ENCODE measurements at regions not wholly inside any gene's neighbourhood (a gene's known extent, or its start where the extent isn't known, plus 50 kb on each side); places are given as distances from the start of the nearest gene placed in this dataset.

- DNase-seq (ENCODE audit: low read depth) = no peak
These were observed 97.9 kb upstream of the PFN2 start for GRCh38 chr3:150068440-150069153.

GRCh38 chr3:150067561-150067960 is 96.9 kb upstream of the PFN2 start:
- no peak for DNase-seq (ENCODE audit: low read depth)

- DNase-seq (ENCODE audit: low read depth) = no peak
These were observed 94.3 kb upstream of the PFN2 start for GRCh38 chr3:150064971-150065370.

GRCh38 chr3:150063237-150063636 is 92.5 kb upstream of the PFN2 start:
- DNase-seq (ENCODE audit: low read depth) = no peak

- DNase-seq (ENCODE audit: low read depth) = peak; percentile 76
These were observed 91.8 kb upstream of the PFN2 start for GRCh38 chr3:150062492-150062891.

GRCh38 chr3:150061288-150062024 is 90.8 kb upstream of the PFN2 start:
- no peak for DNase-seq (ENCODE audit: low read depth)

- DNase-seq (ENCODE audit: low read depth) = peak; percentile 28
These were observed 89.0 kb upstream of the PFN2 start for GRCh38 chr3:150059729-150060128.

GRCh38 chr3:150059241-150059640 is 88.5 kb upstream of the PFN2 start:
- no peak for DNase-seq (ENCODE audit: low read depth)

GRCh38 chr3:150057227-150057626 is 86.5 kb upstream of the PFN2 start:
- DNase-seq (ENCODE audit: low read depth) = no peak

GRCh38 chr3:150055332-150055731 is 84.6 kb upstream of the PFN2 start:
- no peak for DNase-seq (ENCODE audit: low read depth)

- no peak for DNase-seq (ENCODE audit: low read depth)
These were observed 83.9 kb upstream of the PFN2 start for GRCh38 chr3:150054635-150055034.

GRCh38 chr3:150050510-150050909 is 79.8 kb upstream of the PFN2 start:
- no peak for DNase-seq (ENCODE audit: low read depth)

- peak; percentile 47 for DNase-seq (ENCODE audit: low read depth)
These were observed 78.6 kb upstream of the PFN2 start for GRCh38 chr3:150049317-150049716.

GRCh38 chr3:150041877-150042276 is 71.2 kb upstream of the PFN2 start:
- no peak for DNase-seq (ENCODE audit: low read depth)

- DNase-seq (ENCODE audit: low read depth) = no peak
These were observed 69.4 kb upstream of the PFN2 start for GRCh38 chr3:150040097-150040496.

- DNase-seq (ENCODE audit: low read depth) = no peak
These were observed 68.1 kb upstream of the PFN2 start for GRCh38 chr3:150038830-150039229.

- no peak for DNase-seq (ENCODE audit: low read depth)
These were observed 66.1 kb upstream of the PFN2 start for GRCh38 chr3:150036780-150037179.

GRCh38 chr3:150035910-150036612 is 65.4 kb upstream of the PFN2 start:
- peak; percentile 30 for DNase-seq (ENCODE audit: low read depth)

GRCh38 chr3:150035301-150035779 is 64.6 kb upstream of the PFN2 start:
- DNase-seq (ENCODE audit: low read depth) = peak; percentile 40

- DNase-seq (ENCODE audit: low read depth) = no peak
These were observed 63.0 kb upstream of the PFN2 start for GRCh38 chr3:150033721-150034120.

GRCh38 chr3:150030841-150031240 is 60.1 kb upstream of the PFN2 start:
- no peak for DNase-seq (ENCODE audit: low read depth)

- no peak for DNase-seq (ENCODE audit: low read depth)
These were observed 52.5 kb upstream of the PFN2 start for GRCh38 chr3:150023239-150023636.
